Gastroesophageal sphincter (tissue), 4 donors: ENCODE measurements at regions not wholly inside any gene's neighbourhood (a gene's known extent, or its start where the extent isn't known, plus 50 kb on each side); places are given as distances from the start of the nearest gene placed in this dataset.

Experiments
- ATAC-seq: fragments of 150-250 bp; one replicate; pipeline ENCODE4 v1.9.1; 2016; ENCODE audit warnings: mild to moderate bottlenecking, moderate library complexity
- H3K27ac ChIP-seq, 4 donors: fragments of 200-600 bp; sonication (generic) in 3 of 4; 1 replicate in 3 of 4; 2 replicates in 1 of 4; pipeline ENCODE4 v1.5.1; 2016 to 2019
- H3K27me3 ChIP-seq: fragments of 200-600 bp; sonication (generic); one replicate; pipeline ENCODE4 v1.5.1; 2019
- H3K36me3 ChIP-seq, 2 donors: fragments of 200-600 bp; sonication (generic); one replicate each; pipeline ENCODE4 v1.5.1; 2019; ENCODE audit warnings: control low read depth in 1 of 2
- H3K4me1 ChIP-seq, 3 donors: fragments of 200-600 bp; sonication (generic); 1 replicate in 2 of 3; 2 replicates in 1 of 3; pipeline ENCODE4 v1.5.1; 2016 to 2019; ENCODE audit warnings: control low read depth in 2 of 3
- H3K4me3 ChIP-seq, 2 donors: fragments of 200-600 bp; sonication (generic); one replicate each; pipeline ENCODE4 v1.5.1; 2019; ENCODE audit warnings: mild to moderate bottlenecking in 1 of 2, moderate library complexity in 1 of 2
- H3K9me3 ChIP-seq, 3 donors: fragments of 200-600 bp; sonication (generic); one replicate each; pipeline ENCODE4 v1.5.1; 2017 to 2019; ENCODE audit warnings: control low read depth in 2 of 3
- CTCF ChIP-seq, 4 experiments: fragments of 200-600 bp in 2 of 4; fragments of 450-650 bp in 2 of 4; sonication (generic) in 1 of 4; IDR thresholded peaks; one replicate each; pipeline ENCODE4 v1.5.1; 2017 to 2019; ENCODE audit warnings: antibody characterized with exemption in 4 of 4, mild to moderate bottlenecking in 2 of 4, moderate library complexity in 2 of 4
- EP300 ChIP-seq: sonication (generic); formaldehyde crosslinking; IDR thresholded peaks from one replicate; pipeline ENCODE4 v1.6.1; 2017; ENCODE audit warnings: antibody characterized with exemption, mild to moderate bottlenecking
- POLR2A ChIP-seq, 2 donors: fragments of 450-650 bp; IDR thresholded peaks; one replicate each; pipeline ENCODE4 v1.6.1; 2017; ENCODE audit warnings: antibody characterized with exemption in 2 of 2, mild to moderate bottlenecking in 2 of 2, moderate library complexity in 1 of 2
- POLR2AphosphoS5 ChIP-seq: sonication (generic); formaldehyde crosslinking; IDR thresholded peaks from one replicate; pipeline ENCODE4 v1.6.1; 2017; ENCODE audit warnings: antibody characterized with exemption
- WGBS, 2 donors: methylation state at CpG; one replicate each; pipeline ENCODE4 v1.1.5; 2018; ENCODE audit warnings: low coverage in 1 of 2; 5-methylcytosine and 5-hydroxymethylcytosine counted together

- TF ChIP-seq POLR2AphosphoS5 (no peak), EP300 (no peak), POLR2A (IDR thresholded peaks at IDR 0.05) (no peak), CTCF (IDR thresholded peaks at IDR 0.05) (no peak)
- Histone ChIP-seq H3K4me3 (no peak overlapping the region), H3K9me3 (no peaks in the 10 kb centered on the region), H3K27me3 (no peaks in the 10 kb centered on the region), H3K4me1 (no peaks in the 10 kb centered on the region), H3K27ac (no peak overlapping the region), H3K36me3 (no peaks in the 10 kb centered on the region)
- WGBS, 2 donors, result 74 to 79% methylated on average over 3 of the region's 3 CpGs
- no peak for ATAC-seq
These were observed 709.3 kb upstream of the CCDC179 start for GRCh38 chr11:23569547-23569946.

GRCh38 chr11:23570828-23571227, 710.6 kb upstream of the CCDC179 start:
- ATAC-seq, result no peak
- no peak for TF ChIP-seq POLR2A (IDR thresholded peaks at IDR 0.05)
- no peak for TF ChIP-seq CTCF (IDR thresholded peaks at IDR 0.05)
- no peak for TF ChIP-seq EP300
- no peak for TF ChIP-seq POLR2AphosphoS5
- no peaks in the 10 kb centered on the region for H3K36me3 ChIP-seq
- no peak overlapping the region for H3K27ac ChIP-seq
- no peaks in the 10 kb centered on the region for H3K27me3 ChIP-seq
- no peak overlapping the region for H3K4me3 ChIP-seq
- no peaks in the 10 kb centered on the region for H3K9me3 ChIP-seq
- H3K4me1 ChIP-seq, result no peaks in the 10 kb centered on the region

- no peak overlapping the region for H3K27ac ChIP-seq
- H3K4me1 ChIP-seq, result no peaks in the 10 kb centered on the region
- no peaks in the 10 kb centered on the region for H3K36me3 ChIP-seq
- H3K4me3 ChIP-seq, result no peak overlapping the region
- H3K9me3 ChIP-seq, result no peaks in the 10 kb centered on the region
- no peaks in the 10 kb centered on the region for H3K27me3 ChIP-seq
- TF ChIP-seq CTCF (IDR thresholded peaks at IDR 0.05), result no peak
- no peak for TF ChIP-seq EP300
- no peak for TF ChIP-seq POLR2AphosphoS5
- no peak for TF ChIP-seq POLR2A (IDR thresholded peaks at IDR 0.05)
- no peak for ATAC-seq
- WGBS, 2 donors, result 71 to 100% methylated on average over 1 of the region's 1 CpG
These were observed 713.2 kb upstream of the CCDC179 start for GRCh38 chr11:23573429-23573828.

- Histone ChIP-seq H3K4me1 (no peaks in the 10 kb centered on the region), H3K36me3 (no peaks in the 10 kb centered on the region), H3K27me3 (no peaks in the 10 kb centered on the region), H3K9me3 (no peaks in the 10 kb centered on the region), H3K27ac (no peak overlapping the region), H3K4me3 (no peak overlapping the region)
- TF ChIP-seq EP300 (no peak), POLR2AphosphoS5 (no peak), CTCF (IDR thresholded peaks at IDR 0.05) (no peak), POLR2A (IDR thresholded peaks at IDR 0.05) (no peak)
- ATAC-seq, result no peak
- WGBS, 2 donors, result 37 to 69% methylated on average over 3 of the region's 3 CpGs
These were observed 713.9 kb upstream of the CCDC179 start for GRCh38 chr11:23574149-23574548.

GRCh38 chr11:23577296-23577695, 717.0 kb upstream of the CCDC179 start:
- TF ChIP-seq POLR2A (IDR thresholded peaks at IDR 0.05), result no peak
- TF ChIP-seq CTCF (IDR thresholded peaks at IDR 0.05), result no peak
- no peak for TF ChIP-seq EP300
- TF ChIP-seq POLR2AphosphoS5, result no peak
- Histone ChIP-seq H3K4me1 (no peaks in the 10 kb centered on the region), H3K27me3 (no peaks in the 10 kb centered on the region), H3K36me3 (no peaks in the 10 kb centered on the region), H3K4me3 (no peak overlapping the region), H3K27ac (no peak overlapping the region), H3K9me3 (no peaks in the 10 kb centered on the region)
- ATAC-seq, result no peak
- WGBS, 2 donors, result 81% methylated on average over 2 of the region's 2 CpGs
